ENCODE measurements at regions not wholly inside any gene's neighbourhood (a gene's known extent, or its start where the extent isn't known, plus 50 kb on each side); places are given as distances from the start of the nearest gene placed in this dataset.

GRCh38 chr12:23421556-23421955 lies 527.9 kb downstream of the SOX5 start:
- no peaks in the 10 kb centered on the region for H3K27me3 ChIP-seq (ENCODE audit: control insufficient read depth, insufficient read depth, low read length)
- H3K36me3 ChIP-seq (ENCODE audit: control insufficient read depth, insufficient read depth, low read length) = no peaks in the 10 kb centered on the region
- no peak for DNase-seq (ENCODE audit: low read depth)
- H3K4me3 ChIP-seq (ENCODE audit: low read depth, low read length) = no peak overlapping the region
- TF ChIP-seq CTCF (IDR thresholded peaks at IDR 0.05; ENCODE audit: insufficient read depth, low read length, poor library complexity, severe bottlenecking) = no peak

- H3K36me3 ChIP-seq (ENCODE audit: control insufficient read depth, insufficient read depth, low read length) = no peaks in the 10 kb centered on the region
- H3K4me3 ChIP-seq (ENCODE audit: low read depth, low read length) = no peak overlapping the region
- no peak for TF ChIP-seq CTCF (IDR thresholded peaks at IDR 0.05; ENCODE audit: insufficient read depth, low read length, poor library complexity, severe bottlenecking)
- DNase-seq (ENCODE audit: low read depth) = no peak
- H3K27me3 ChIP-seq (ENCODE audit: control insufficient read depth, insufficient read depth, low read length) = no peaks in the 10 kb centered on the region
Measured at GRCh38 chr12:23423097-23423687, 526.3 kb downstream of the SOX5 start.

GRCh38 chr12:23423796-23424195 lies 525.7 kb downstream of the SOX5 start:
- Histone ChIP-seq H3K36me3 (ENCODE audit: control insufficient read depth, insufficient read depth, low read length) (no peaks in the 10 kb centered on the region), H3K27me3 (ENCODE audit: control insufficient read depth, insufficient read depth, low read length) (no peaks in the 10 kb centered on the region), H3K4me3 (ENCODE audit: low read depth, low read length) (no peak overlapping the region)
- DNase-seq (ENCODE audit: low read depth) = no peak
- no peak for TF ChIP-seq CTCF (IDR thresholded peaks at IDR 0.05; ENCODE audit: insufficient read depth, low read length, poor library complexity, severe bottlenecking)

- Histone ChIP-seq H3K36me3 (ENCODE audit: control insufficient read depth, insufficient read depth, low read length) (no peaks in the 10 kb centered on the region), H3K4me3 (ENCODE audit: low read depth, low read length) (no peak overlapping the region), H3K27me3 (ENCODE audit: control insufficient read depth, insufficient read depth, low read length) (no peaks in the 10 kb centered on the region)
- no peak for DNase-seq (ENCODE audit: low read depth)
- TF ChIP-seq CTCF (IDR thresholded peaks at IDR 0.05; ENCODE audit: insufficient read depth, low read length, poor library complexity, severe bottlenecking) = no peak
Measured at GRCh38 chr12:23424685-23425084, 524.8 kb downstream of the SOX5 start.

- Histone ChIP-seq H3K27me3 (ENCODE audit: control insufficient read depth, insufficient read depth, low read length) (no peaks in the 10 kb centered on the region), H3K4me3 (ENCODE audit: low read depth, low read length) (no peak overlapping the region), H3K36me3 (ENCODE audit: control insufficient read depth, insufficient read depth, low read length) (no peaks in the 10 kb centered on the region)
- no peak for DNase-seq (ENCODE audit: low read depth)
- TF ChIP-seq CTCF (IDR thresholded peaks at IDR 0.05; ENCODE audit: insufficient read depth, low read length, poor library complexity, severe bottlenecking) = no peak
Measured at GRCh38 chr12:23426328-23426727, 523.1 kb downstream of the SOX5 start.

- H3K4me3 ChIP-seq (ENCODE audit: low read depth, low read length) = no peak overlapping the region
- no peaks in the 10 kb centered on the region for H3K36me3 ChIP-seq (ENCODE audit: control insufficient read depth, insufficient read depth, low read length)
- TF ChIP-seq CTCF (IDR thresholded peaks at IDR 0.05; ENCODE audit: insufficient read depth, low read length, poor library complexity, severe bottlenecking) = no peak
- no peak for DNase-seq (ENCODE audit: low read depth)
- H3K27me3 ChIP-seq (ENCODE audit: control insufficient read depth, insufficient read depth, low read length) = no peaks in the 10 kb centered on the region
Measured at GRCh38 chr12:23428758-23429157, 520.7 kb downstream of the SOX5 start.

All from kidney epithelial cell (primary cell).